Neutrophil (primary cell): ENCODE measurements at regions not wholly inside any gene's neighbourhood (a gene's known extent, or its start where the extent isn't known, plus 50 kb on each side); places are given as distances from the start of the nearest gene placed in this dataset.

Experiments used
- H3K27ac ChIP-seq: fragments of 200-600 bp; sonication (generic); 2 replicates; pipeline ENCODE4 v1.5.1; 2016; ENCODE audit warnings: mild to moderate bottlenecking, moderate library complexity
- H3K27me3 ChIP-seq: fragments of 200-600 bp; sonication (generic); 2 replicates; pipeline ENCODE4 v1.6.0; 2016; ENCODE audit warnings: mild to moderate bottlenecking
- H3K36me3 ChIP-seq: fragments of 200-600 bp; sonication (generic); 2 replicates; pipeline ENCODE4 v1.5.1; 2017
- H3K4me1 ChIP-seq, 2 experiments: fragments of 200-600 bp in 1 of 2; sonication (generic) in 1 of 2; 1 replicate in 1 of 2; 2 replicates in 1 of 2; pipeline versions ENCODE4 v1.5.1 to v1.6.1; 2013 to 2016; ENCODE audit warnings: low read depth in 1 of 2, low read length in 1 of 2, mild to moderate bottlenecking in 1 of 2, moderate library complexity in 1 of 2; ENCODE audit not compliant: control insufficient read depth in 1 of 2, insufficient read depth in 1 of 2
- H3K4me3 ChIP-seq, 2 experiments: fragments of 200-600 bp in 1 of 2; sonication (generic) in 1 of 2; 1 replicate in 1 of 2; 2 replicates in 1 of 2; pipeline ENCODE4 v1.5.1; 2013 to 2016; ENCODE audit warnings: low read depth in 1 of 2, low read length in 1 of 2, mild to moderate bottlenecking in 1 of 2, moderate library complexity in 1 of 2
- H3K9me3 ChIP-seq: fragments of 200-600 bp; sonication (generic); 2 replicates; pipeline ENCODE4 v1.5.1; 2016
- CTCF ChIP-seq: fragments of 200-600 bp; sonication (generic); IDR thresholded peaks from 2 replicates; pipeline ENCODE4 v1.5.1; 2016; ENCODE audit warnings: antibody characterized with exemption

GRCh38 chr3:59310736-59311135 lies 260.9 kb upstream of the CFAP20DC start:
- no peak overlapping the region for H3K4me3 ChIP-seq
- no peaks in the 10 kb centered on the region for H3K9me3 ChIP-seq
- no peak for TF ChIP-seq CTCF
- peaks cover 7% of the 10 kb centered on the region for H3K27me3 ChIP-seq
- H3K36me3 ChIP-seq: no peaks in the 10 kb centered on the region
- no peaks in the 10 kb centered on the region for H3K4me1 ChIP-seq
- no peak overlapping the region for H3K27ac ChIP-seq

- Histone ChIP-seq H3K4me3 (no peak overlapping the region), H3K36me3 (no peaks in the 10 kb centered on the region), H3K9me3 (no peaks in the 10 kb centered on the region), H3K27ac (no peak overlapping the region), H3K4me1 (no peaks in the 10 kb centered on the region), H3K27me3 (peaks cover 7% of the 10 kb centered on the region)
- TF ChIP-seq CTCF: no peak
These were observed 258.9 kb upstream of the CFAP20DC start for GRCh38 chr3:59308684-59309083.

- Histone ChIP-seq H3K9me3 (no peaks in the 10 kb centered on the region), H3K4me1 (no peaks in the 10 kb centered on the region), H3K4me3 (no peak overlapping the region), H3K27ac (no peak overlapping the region), H3K36me3 (no peaks in the 10 kb centered on the region), H3K27me3 (peaks cover 7% of the 10 kb centered on the region)
- no peak for TF ChIP-seq CTCF
These were observed 258.2 kb upstream of the CFAP20DC start for GRCh38 chr3:59308001-59308400.

DNA sequence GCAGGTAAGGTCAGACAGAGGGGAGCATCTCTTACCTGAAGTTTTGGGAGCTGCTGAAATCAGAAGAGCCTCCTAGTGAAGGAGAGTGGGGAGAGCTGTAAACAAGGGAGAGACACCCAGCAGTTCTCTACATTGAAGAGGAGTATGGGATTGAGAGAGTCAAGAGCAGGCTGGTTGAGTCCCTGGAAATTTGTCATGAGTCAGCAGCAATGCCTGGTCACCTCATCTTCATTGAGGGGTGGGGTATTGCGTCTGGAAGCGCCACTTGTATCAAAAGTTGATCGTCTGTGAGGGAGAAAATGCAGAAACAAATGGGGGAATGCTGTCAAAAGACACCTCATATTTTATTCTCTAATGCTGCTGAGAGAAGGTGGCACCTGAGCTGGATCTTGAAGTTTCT lies 256.6 kb upstream of the CFAP20DC start:
- H3K27me3 ChIP-seq: peaks cover 7% of the 10 kb centered on the region
- H3K27ac ChIP-seq: no peak overlapping the region
- no peak overlapping the region for H3K4me3 ChIP-seq
- peaks cover 10 to 11% of the 10 kb centered on the region in 2 experiments for H3K4me1 ChIP-seq
- no peak for TF ChIP-seq CTCF
- H3K9me3 ChIP-seq: no peaks in the 10 kb centered on the region
- no peaks in the 10 kb centered on the region for H3K36me3 ChIP-seq

GRCh38 chr3:59304296-59304695 lies 254.5 kb upstream of the CFAP20DC start:
- H3K9me3 ChIP-seq: no peaks in the 10 kb centered on the region
- H3K4me3 ChIP-seq: no peak overlapping the region
- H3K36me3 ChIP-seq: no peaks in the 10 kb centered on the region
- no peaks in the 10 kb centered on the region for H3K27me3 ChIP-seq
- H3K4me1 ChIP-seq: peaks cover 29 to 31% of the 10 kb centered on the region in 2 experiments
- no peak for TF ChIP-seq CTCF
- H3K27ac ChIP-seq: no peak overlapping the region

DNA sequence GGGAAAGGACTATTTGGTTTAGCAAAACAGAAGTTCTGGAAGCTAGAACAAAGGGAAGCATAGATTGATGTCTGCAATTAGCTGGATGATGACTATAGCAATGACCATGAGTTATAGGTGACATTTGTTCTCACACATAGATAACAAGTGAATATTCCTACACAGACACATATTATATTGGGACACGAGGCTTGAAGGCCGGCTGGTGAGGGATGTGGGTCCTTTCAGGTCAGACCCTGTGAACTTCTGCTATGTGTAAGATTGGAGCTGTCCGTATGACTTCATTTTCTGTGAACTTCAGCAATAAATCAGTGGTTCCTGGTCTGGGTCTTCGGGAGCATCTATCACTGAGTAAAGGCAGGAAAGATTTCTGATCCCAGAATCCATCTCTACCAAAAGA lies 253.6 kb upstream of the CFAP20DC start:
- H3K27me3 ChIP-seq: no peaks in the 10 kb centered on the region
- no peak overlapping the region for H3K4me3 ChIP-seq
- no peaks in the 10 kb centered on the region for H3K36me3 ChIP-seq
- no peaks in the 10 kb centered on the region for H3K9me3 ChIP-seq
- H3K4me1 ChIP-seq: peaks cover 29 to 31% of the 10 kb centered on the region in 2 experiments
- H3K27ac ChIP-seq: no peak overlapping the region
- no peak for TF ChIP-seq CTCF
